Peyer's patch (tissue), 4 donors: ENCODE measurements at regions not wholly inside any gene's neighbourhood (a gene's known extent, or its start where the extent isn't known, plus 50 kb on each side); places are given as distances from the start of the nearest gene placed in this dataset.

ENCODE experiments used
- CTCF ChIP-seq, 6 experiments: fragments of 450-650 bp in 4 of 6; fragments of 200-600 bp in 2 of 6; sonication (generic) in 1 of 6; IDR thresholded peaks; one replicate each; pipeline ENCODE4 v1.5.1; 2017 to 2019; ENCODE audit warnings: antibody characterized with exemption in 6 of 6, mild to moderate bottlenecking in 3 of 6, moderate library complexity in 1 of 6
- POLR2A ChIP-seq, 2 donors: fragments of 450-650 bp; IDR thresholded peaks; one replicate each; pipeline ENCODE4 v1.5.1; 2017; ENCODE audit warnings: antibody characterized with exemption in 2 of 2, mild to moderate bottlenecking in 2 of 2, moderate library complexity in 2 of 2

GRCh38 chr3:159657176-159657575 lies 331.5 kb upstream of the IL12A start:
- no peak for TF ChIP-seq CTCF (IDR thresholded peaks at IDR 0.05)
- no peak for TF ChIP-seq POLR2A (IDR thresholded peaks at IDR 0.05)
